Hypothalamus (tissue), 51 donors: ENCODE measurements at regions not wholly inside any gene's neighbourhood (a gene's known extent, or its start where the extent isn't known, plus 50 kb on each side); places are given as distances from the start of the nearest gene placed in this dataset.

Experiments
- DNase-seq, 51 donors: peaks; one replicate each; lab custom pipeline; 2025; lab: John Stamatoyannopoulos, UW

DNA sequence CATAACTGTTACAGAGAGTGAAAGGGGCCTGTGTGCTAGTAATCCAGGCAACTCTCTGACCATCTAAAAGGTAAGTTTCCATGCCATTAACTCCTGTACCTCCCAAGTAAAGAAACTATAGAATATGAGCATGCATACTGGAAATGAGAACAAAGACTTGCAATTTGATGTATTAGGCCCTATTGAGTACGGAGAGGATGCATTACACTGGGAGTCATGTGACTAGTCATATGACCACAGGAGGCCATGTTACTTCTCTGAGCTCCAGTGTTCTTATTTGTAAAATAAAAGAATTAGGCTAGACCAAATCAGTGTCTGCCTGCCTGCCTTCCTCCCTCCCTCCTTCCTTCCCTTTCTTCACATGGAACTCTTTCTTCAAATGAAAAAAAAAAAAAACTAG is 440.1 kb upstream of the CCDC196 start:
- no peak for DNase-seq

DNA sequence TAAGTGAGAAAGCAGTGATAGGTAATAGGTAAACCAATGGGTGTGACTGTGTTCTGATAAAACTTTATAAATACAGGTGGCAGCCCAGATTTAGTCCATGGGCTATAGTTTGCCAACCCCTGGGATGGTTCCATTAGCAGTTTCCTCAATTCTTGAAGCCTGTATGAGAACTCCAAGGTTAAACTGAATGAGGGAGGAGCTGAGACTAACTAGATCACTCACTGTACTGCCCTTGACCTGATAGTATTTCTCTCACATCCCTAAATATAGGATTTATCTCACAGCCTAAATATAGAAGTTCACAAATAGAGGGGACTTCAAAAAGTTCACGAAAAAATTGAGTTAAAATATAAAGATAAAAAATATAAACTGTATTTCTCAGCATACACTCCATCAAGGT is 439.6 kb upstream of the CCDC196 start:
- DNase-seq = no peak

DNA sequence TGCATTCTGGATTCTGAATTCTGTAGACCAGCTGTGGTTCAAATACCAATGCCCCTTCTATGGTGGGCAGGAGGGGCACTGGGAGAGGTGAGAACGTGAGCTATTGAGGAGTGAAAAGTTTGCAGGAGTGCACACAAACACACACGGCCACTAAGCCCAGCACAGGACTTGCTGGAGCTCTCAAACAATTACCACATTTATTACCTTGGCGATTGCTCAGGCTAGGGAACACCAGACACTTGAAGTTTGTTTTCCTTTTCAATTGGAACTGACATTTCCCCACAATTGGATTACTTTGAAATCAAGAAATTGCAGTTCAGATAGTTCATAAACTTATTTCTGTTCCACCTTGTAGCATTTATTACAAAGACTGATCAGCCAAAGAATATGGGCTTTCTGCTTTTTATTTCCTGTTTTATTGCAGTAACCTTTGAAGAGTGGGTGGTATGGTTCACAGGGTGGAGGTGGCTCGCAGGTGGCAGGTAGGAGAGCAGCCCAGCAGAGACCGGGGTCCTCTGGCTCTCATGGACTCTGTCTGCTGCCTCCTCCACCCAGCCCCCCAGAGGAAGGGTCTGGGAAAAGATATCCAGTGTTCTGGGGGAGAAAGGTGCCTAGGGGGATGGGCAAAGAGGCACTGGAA is 429.8 kb upstream of the CCDC196 start:
- no peak for DNase-seq

DNA sequence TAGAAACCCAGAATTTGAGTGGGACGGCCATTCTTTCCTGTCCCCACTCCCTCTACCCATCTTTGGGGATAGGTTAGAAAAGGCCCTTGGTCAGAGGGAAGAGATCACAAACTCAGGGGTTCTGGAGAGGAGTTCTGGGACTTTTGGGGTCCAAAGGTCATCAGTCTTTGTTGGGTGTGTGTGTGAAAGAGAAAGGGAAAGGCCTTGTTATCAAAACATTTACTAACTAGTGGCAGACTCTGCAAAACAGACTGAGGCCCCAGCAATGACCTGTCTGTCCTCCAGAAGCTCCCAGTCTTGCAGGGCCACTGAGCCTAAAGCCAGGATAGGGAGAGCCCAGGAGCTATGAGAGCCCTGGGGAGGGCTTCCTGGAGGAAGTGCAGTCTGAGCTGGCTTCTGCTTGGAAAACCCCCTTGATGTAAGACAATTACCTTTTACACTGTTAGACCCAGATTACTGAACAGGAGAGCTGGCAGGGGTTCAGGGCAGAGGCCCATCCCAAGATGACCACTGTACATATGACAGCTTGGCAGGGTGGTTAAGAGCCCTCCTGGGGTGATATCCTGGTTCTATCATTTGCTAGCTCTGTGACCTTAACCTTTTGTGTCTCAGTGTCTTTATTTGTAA is 429.1 kb upstream of the CCDC196 start:
- DNase-seq = no peak

DNA sequence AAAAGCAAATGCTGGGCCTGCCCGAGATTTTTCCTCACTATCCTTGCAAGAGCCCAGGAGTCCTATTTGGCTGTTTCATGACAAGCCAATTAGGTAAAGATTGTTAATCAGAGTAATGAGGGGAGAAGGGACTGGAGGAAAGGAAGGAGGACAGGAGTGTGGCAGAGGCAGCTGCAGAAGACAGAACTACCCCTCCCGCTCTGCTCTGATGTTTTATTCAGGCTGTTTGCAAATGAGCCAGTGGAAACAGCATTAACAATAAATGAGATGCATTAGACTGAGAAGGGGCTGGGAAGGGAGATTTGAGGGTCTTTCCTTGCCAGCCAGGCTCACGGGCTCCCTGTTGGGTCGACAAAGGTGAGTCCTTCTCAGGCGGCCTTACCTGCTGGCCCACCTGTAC is 421.0 kb upstream of the CCDC196 start:
- no peak for DNase-seq

DNA sequence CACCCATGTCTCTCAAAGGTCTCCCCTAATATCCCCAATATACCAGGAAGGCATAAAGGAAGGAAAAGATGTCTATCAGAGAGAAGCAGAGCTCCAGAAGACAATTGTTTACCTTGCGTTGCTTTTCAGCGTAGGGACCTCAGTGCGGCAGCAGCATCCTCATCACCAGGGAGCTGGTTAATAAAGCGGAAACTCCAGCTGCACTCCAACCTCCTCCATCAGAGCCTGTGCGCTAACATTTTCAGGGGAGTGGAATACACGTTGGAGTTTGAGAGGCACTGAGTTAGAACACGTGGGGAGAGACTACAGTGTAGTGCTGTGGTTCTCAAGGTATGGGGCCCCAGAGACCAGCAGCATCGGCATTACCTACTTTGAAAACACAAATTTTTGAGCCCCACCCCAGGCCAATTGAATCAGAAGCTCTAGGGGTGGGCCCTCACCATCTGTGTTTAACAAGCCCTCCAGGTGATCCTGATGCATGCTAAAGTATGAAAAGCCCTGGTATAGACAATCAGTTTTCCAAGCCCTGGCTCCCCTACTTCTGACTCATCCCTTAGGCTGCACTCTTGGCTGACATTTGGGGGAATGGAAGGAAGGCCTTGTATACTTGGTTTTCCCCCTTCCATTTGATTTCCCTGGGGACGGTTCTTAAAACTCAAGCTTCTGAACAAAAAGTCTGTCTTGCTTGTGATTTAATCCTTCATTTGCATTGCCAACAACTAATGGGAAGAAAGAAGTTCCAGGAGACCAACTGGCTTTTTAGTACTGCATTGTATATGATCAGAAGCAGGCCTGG is 419.0 kb upstream of the CCDC196 start:
- no peak for DNase-seq

DNA sequence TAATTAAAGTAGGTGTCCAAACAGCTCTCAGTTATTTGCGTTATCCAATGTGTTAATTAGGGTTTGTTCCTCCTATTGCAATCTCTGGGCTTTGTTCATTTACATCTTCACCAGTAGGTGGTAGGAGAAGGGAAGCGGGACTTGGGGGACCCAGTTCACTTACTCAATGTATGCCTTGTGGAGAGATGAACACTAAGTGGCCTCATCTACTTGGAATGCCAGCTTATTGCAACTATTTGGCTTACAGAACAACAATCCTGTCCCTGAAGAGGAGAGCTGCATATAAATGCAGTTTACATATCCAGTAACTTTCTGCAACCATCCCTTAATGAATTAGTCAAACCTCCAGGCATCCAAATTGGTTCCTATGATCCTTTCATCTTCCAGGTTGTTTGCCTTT is 417.1 kb upstream of the CCDC196 start:
- no peak for DNase-seq

DNA sequence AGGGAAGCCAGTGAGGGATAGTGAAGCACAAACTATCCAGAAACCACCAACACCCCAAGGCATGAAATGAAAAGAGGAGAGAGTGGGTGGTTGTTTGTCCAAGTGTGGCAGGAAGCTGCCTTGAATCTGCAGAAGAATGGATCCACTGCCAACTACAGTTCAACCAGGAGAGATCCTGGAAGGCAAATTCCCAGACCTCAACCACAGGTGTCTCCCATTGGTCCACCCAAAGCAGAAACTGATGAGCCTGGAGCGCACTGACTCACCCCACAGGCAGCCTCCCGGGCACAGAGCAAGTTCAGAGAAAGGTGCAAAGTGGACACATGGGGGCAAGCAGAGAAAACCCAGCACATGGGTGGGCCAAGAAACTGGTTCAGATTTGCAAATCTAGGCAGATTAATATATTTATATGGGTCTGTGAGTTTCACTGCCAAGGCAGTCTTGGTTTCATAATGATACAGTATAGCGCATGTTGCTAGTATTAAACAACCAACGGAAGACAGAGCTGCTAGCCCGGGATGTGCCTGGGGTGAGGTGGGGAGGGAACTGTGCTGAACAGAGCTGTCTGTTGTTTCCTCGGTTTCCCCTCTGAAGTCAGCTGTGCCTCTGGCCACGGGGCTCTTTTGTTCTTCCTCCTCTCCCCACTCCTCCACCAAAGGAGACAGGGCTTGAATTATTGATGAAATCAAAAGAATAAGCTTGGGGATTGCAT is 416.2 kb upstream of the CCDC196 start:
- DNase-seq = peak in 6 of 51 donors; percentile 4 to 10 (median 8)

DNA sequence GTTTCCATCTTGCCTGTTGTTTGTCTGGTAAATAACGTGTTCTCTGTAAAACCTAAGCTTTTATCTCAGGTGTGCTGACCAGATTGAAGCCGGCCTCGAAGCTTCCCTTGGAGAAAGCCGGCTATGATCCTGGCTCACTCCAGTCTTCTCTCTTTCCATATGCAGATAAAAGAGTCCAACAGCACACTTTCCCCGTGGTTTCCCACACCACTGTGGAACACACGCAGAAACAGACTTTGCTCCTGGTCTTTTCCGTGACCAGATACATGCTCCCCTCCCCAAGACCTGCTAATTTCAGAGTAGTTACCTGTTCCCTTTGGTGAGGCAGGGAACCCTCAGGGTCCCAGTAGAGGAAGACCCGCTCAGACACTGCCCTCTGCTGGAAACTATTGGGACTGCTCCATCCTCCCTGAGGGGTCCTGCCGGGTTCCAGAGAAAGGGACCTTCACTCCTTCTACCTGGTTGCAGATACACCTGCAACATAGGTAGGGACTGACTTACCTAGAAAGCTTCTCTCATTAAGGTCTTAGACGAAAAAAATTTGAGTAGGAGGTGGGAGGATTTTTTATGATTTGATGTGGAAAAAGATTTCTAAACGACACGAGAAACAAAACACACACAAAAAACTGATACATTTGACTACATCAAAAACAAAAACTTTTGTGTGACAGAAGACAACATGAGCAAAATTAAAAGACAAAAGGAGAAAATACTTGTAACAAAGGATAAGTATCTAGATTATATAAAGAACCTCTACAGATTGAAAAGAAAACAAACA is 415.4 kb upstream of the CCDC196 start:
- DNase-seq = peak in 25 of 51 donors; percentile 1 to 57 (median 15)

DNA sequence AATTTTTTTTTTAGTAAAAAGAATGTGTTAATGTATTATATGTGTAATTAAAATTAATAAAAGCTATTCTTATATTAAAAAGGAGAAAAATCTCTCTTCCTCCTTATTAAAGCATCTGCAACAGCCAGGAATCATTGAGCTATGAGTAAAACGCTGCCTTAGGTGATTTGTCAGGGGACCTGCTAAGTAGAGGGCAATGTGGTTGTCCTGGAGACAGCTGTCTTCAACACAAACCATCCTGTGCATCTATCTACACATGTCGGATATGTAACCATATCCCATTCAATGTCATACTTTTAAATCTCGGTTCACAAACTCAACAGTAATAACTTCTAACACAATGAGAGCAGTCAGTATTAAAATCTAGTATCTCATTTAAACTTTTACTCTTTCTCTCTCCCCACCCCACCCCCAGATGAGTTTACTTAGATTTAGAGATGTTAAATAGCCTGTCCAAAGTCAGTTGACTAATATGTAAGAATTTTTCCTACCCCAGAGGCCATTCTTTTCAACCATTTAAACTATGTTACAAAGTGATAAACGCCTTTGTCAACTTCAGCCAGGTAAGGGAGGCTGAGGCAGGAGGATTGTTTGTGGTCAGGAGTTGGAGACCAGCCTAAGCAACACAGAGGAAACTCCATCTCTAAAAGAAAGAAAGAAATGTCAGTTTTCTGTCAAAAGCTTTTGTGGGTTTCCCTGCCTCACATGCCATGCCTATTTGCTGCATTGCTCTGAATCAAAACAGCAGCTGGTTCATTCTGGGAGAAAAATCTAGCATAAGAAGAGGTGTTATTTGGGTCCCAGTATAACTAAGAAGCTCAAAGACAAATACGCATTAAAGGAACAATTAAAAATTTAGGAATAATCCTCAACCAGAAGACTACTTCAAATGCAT is 413.7 kb upstream of the CCDC196 start:
- DNase-seq = no peak

DNA sequence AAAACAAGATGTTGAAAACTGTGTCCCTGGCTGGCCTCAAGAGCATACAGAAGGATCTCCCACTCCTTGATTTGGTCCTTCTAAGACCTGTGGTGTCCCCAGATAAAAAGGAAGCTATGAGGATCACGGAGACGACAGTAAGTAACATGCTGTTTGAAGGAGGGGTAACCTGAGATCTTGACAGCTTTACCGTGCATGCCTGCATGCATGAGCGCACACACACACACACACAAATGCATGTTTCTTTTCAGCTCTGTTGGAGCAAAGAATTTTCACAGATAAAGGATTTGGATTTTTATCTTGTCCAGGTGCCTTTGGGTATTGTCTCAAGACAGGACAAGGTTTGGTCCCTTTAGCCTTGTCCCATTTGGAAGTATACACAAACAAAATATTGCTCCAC is 411.6 kb upstream of the CCDC196 start:
- no peak for DNase-seq

DNA sequence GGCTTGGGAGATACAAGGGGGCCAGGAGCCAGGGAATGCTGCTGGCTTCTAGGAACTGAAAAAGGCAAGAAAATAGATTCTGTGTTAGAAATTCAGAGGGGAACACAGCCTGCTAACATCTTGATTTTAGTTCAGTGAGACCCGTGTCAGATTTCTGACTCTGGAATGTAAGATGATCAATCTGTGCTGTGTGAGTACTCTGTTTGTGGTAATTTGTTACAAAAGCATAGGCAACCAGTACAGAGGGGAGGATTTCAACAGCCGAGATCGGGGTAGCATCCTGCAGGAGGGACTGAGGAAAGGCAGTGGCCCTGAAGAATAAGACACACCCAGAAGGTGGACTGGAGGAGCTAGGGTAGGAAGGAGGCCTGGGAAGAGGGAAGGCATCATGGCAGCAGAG is 410.0 kb upstream of the CCDC196 start:
- DNase-seq = no peak

DNA sequence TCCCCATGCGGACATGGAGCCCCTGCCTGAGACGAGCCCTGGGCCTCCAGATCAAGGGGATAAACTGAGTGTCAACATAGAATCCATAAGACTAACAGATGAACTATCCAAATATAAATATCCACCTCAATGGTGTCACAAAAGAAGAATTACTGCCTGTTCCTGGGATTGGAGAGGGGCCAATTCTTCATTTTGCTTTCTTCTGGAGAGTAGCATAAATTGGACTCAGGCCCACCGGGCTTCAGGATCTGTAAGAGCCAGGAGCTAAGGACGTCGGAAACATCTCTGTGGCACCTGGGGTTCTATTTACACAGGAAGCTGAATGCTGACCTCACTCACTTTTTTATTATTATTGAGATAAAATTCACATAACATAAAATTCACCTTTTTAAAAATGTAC is 408.2 kb upstream of the CCDC196 start:
- DNase-seq = no peak

DNA sequence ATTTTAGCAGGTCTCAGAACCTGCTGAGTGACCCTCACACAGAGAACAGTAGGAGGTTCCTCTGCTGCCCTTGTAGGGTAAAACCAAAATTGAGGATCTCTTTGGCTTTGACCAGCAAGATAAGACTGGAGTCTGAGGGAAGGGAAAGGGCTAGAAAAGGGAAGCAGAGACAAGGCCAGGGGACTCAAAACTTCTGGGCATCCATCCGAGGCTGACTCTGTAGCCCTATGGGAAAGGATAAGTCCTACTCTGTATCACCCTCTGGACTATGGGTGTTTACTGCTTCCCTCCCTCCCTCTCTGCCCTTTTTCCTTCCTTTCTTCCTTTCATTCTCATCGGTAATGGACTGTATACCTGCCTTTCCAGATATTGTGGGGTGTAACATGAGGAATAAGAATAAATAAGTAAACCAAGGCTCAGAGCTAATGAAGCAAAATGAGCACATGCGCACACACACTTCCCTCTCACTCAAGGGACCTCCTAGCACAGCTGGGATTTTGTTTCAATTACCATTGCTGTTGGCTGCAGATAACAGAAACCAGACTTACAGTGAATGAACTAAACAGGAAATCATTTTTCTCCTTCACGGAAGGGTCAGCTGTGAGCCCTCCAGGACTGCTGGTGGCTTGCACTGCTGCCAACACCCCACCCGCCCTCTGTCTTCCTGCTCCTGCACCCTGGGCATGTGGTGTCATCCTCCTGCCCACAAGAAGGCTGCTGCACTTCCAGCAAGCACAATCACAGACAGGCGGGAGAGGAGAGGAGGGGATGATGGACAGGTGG is 404.4 kb upstream of the CCDC196 start:
- DNase-seq = no peak

DNA sequence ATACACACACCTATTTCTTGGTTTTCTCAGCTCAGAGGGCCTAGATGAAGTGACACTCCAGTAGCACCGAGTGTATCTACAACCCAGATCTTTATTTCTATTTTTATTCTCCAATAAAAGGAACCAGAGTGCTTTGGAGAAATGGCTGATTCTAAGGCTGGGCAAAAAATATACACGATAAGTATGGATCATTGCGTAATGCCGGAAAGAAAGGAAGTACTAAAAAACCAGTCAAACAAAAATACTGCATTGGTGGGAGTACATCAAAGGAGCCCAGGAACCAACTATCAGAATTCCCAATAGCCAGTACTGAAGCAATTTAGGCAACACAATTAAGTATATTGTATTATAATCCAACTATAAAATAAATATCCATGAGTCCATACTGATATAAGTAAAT is 400.9 kb upstream of the CCDC196 start:
- no peak for DNase-seq

DNA sequence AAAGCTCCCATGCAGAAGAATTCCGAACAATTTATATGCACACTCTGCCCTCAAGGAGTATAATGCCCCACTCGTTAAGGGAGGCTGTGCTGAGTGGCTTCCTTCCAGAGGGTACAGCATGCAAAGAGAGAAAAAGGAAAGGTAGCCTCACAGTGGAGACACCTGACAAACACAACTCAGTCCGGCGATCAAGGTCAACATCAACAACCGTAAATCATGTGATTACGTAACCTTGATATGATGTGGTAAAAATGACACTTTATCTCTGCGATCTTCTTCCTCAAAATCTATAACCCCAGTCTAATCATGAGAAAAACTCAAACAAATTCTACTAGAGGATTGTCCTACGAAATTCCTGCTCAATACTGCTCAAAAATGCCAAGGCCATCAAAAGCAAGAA is 400.5 kb upstream of the CCDC196 start:
- no peak for DNase-seq

DNA sequence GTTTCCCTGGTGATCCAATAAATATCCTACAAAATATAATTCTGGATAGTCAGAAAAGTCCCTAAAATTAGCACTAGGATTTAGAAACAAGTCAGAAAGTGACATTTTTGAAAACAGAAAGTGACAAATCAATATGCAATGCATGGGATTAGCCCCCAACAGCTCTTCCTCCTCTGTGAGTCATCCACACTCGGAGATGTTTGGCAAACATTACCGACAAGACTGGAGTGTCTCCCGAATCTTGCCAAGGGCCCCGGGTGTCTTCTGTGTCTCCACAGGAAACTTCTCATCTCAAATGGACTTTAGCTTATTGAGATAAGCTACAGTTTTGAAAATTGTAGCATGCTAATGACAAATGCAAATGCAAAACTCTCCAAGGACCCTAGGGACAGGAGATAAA is 398.9 kb upstream of the CCDC196 start:
- no peak for DNase-seq

DNA sequence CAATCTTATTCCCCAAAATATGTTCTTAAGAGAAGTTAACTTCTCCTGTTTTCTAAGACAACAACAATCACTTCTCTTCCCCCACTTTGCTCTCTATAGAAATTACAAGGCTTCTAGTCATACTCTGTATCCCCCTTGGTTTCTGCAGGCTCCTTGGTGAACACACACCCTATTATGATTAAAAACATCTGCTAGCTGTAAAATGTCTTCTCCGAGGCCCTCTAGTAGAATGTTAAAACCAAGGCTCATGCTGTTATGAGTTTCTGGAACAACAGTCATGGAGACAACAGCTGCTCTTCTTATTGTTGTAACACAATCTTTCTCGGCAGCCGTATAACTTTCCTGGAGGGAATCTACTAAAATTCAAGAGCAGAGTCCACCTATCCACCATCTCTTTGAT is 397.5 kb upstream of the CCDC196 start:
- DNase-seq = no peak

DNA sequence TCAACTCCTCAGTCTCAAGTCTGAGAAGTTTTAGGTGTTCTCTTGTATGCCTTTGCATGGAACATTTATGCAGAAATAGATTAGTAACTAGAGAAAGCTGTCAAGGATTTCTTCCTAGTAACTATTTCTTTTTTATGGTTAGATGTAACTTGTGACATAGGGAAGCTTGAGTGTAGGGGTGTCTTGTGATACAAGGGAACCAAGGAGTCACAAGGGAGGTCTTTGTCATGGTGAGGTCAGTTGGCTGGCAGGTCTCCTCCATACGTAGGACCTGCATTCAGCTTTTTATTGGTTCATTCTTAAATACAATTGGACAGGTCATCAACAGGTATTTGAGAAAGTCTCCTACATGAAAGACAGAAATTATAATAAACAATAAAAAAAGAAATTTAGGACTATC is 394.0 kb upstream of the CCDC196 start:
- DNase-seq = no peak
